Endothelial cell (in vitro differentiated cells): ENCODE measurements at regions not wholly inside any gene's neighbourhood (a gene's known extent, or its start where the extent isn't known, plus 50 kb on each side); places are given as distances from the start of the nearest gene placed in this dataset.

Experiments used
- DNase-seq: peaks from one replicate; pipeline ENCODE4 v3.0.0; 2021; ENCODE audit warnings: low spot score
- H3K27ac Mint-ChIP-seq: one replicate; pipeline ENCODE4 v1.8.0; 2021; ENCODE audit warnings: mixed read lengths, inconsistent platforms; ENCODE audit not compliant: unreplicated experiment
- H3K27me3 Mint-ChIP-seq: one replicate; pipeline ENCODE4 v1.8.0; 2021; ENCODE audit warnings: mild to moderate bottlenecking, moderate library complexity, mixed read lengths, inconsistent platforms; ENCODE audit not compliant: unreplicated experiment
- H3K36me3 Mint-ChIP-seq: one replicate; pipeline ENCODE4 v1.8.0; 2021; ENCODE audit warnings: mild to moderate bottlenecking, low read depth, mixed read lengths, inconsistent platforms; ENCODE audit not compliant: unreplicated experiment
- H3K4me1 Mint-ChIP-seq: one replicate; pipeline ENCODE4 v1.8.0; 2021; ENCODE audit warnings: mild to moderate bottlenecking, mixed read lengths, inconsistent platforms; ENCODE audit not compliant: unreplicated experiment
- H3K4me3 Mint-ChIP-seq: one replicate; pipeline ENCODE4 v1.8.0; 2021; ENCODE audit warnings: mild to moderate bottlenecking, mixed read lengths, inconsistent platforms; ENCODE audit not compliant: unreplicated experiment
- H3K9me3 Mint-ChIP-seq: one replicate; pipeline ENCODE4 v1.8.0; 2021; ENCODE audit warnings: mixed read lengths, inconsistent platforms; ENCODE audit not compliant: unreplicated experiment
- CTCF ChIP-seq: fragments of 200-600 bp; sonication (generic); IDR thresholded peaks from one replicate; pipeline ENCODE4 v1.5.0; 2021; ENCODE audit warnings: antibody characterized with exemption; ENCODE audit not compliant: unreplicated experiment

- H3K4me3 Mint-ChIP-seq: no peak overlapping the region
- H3K27me3 Mint-ChIP-seq: peaks cover 4% of the 10 kb centered on the region
- H3K27ac Mint-ChIP-seq: no peak overlapping the region
- H3K4me1 Mint-ChIP-seq: no peaks in the 10 kb centered on the region
- no peak for DNase-seq
- H3K9me3 Mint-ChIP-seq: no peaks in the 10 kb centered on the region
- TF ChIP-seq CTCF: no peak
- no peaks in the 10 kb centered on the region for H3K36me3 Mint-ChIP-seq
These were observed 60.3 kb upstream of the GREM2 start for GRCh38 chr1:240672132-240672811.

GRCh38 chr1:240667351-240667750 lies 55.4 kb upstream of the GREM2 start:
- no peaks in the 10 kb centered on the region for H3K9me3 Mint-ChIP-seq
- H3K4me3 Mint-ChIP-seq: no peak overlapping the region
- no peaks in the 10 kb centered on the region for H3K36me3 Mint-ChIP-seq
- no peak for TF ChIP-seq CTCF
- no peak overlapping the region for H3K27ac Mint-ChIP-seq
- no peaks in the 10 kb centered on the region for H3K4me1 Mint-ChIP-seq
- no peak for DNase-seq
- no peaks in the 10 kb centered on the region for H3K27me3 Mint-ChIP-seq

- no peak overlapping the region for H3K4me3 Mint-ChIP-seq
- no peaks in the 10 kb centered on the region for H3K4me1 Mint-ChIP-seq
- no peaks in the 10 kb centered on the region for H3K9me3 Mint-ChIP-seq
- H3K27me3 Mint-ChIP-seq: no peaks in the 10 kb centered on the region
- H3K27ac Mint-ChIP-seq: no peak overlapping the region
- H3K36me3 Mint-ChIP-seq: no peaks in the 10 kb centered on the region
- no peak for DNase-seq
- TF ChIP-seq CTCF: no peak
These were observed 54.7 kb upstream of the GREM2 start for GRCh38 chr1:240666568-240667198.

GRCh38 chr1:240663169-240663879 lies 51.4 kb upstream of the GREM2 start:
- Mint-ChIP-seq H3K36me3 (no peaks in the 10 kb centered on the region), H3K4me3 (no peak overlapping the region), H3K4me1 (no peaks in the 10 kb centered on the region), H3K27me3 (no peaks in the 10 kb centered on the region), H3K9me3 (no peaks in the 10 kb centered on the region), H3K27ac (no peak overlapping the region)
- TF ChIP-seq CTCF: no peak
- no peak for DNase-seq
